ES-I3 (cell line): ENCODE measurements at regions not wholly inside any gene's neighbourhood (a gene's known extent, or its start where the extent isn't known, plus 50 kb on each side); places are given as distances from the start of the nearest gene placed in this dataset.

Experiments
- H3K36me3 ChIP-seq: 2 replicates; pipeline ENCODE4 v1.6.1; 2013; ENCODE audit warnings: mild to moderate bottlenecking, low read length, control low read depth, moderate library complexity; ENCODE audit not compliant: insufficient read depth
- H3K4me1 ChIP-seq: 2 replicates; pipeline ENCODE4 v1.6.1; 2013; ENCODE audit warnings: mild to moderate bottlenecking, control low read depth, low read length; ENCODE audit not compliant: insufficient read depth
- H3K9ac ChIP-seq: 2 replicates; pipeline ENCODE4 v1.6.1; 2013; ENCODE audit warnings: low read depth, mild to moderate bottlenecking, low read length, moderate library complexity
- H3K9me3 ChIP-seq: 2 replicates; pipeline ENCODE4 v1.6.1; 2013; ENCODE audit warnings: mild to moderate bottlenecking, low read length, moderate library complexity; ENCODE audit not compliant: control insufficient read depth, insufficient read depth

DNA sequence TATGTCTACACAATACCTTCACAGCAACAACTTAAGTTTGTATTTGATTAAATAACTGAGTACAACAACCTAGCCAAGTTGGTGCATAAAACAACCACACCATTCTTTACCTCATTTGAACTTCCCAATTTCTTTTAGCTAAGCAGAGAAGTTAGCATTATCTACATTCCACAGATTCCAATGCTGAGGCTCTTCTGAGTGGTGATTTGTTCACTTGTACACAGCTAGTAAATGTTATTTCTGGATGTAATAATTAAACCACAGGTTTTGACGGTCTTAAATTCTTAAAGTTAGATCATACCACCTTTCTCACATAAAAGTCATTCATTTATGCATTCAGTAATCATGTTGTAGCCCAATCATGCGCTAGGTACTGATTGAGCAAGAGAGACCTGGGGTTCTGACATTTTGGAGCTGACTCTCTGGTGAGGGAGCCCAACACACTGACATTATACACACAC, 102.5 kb downstream of the SST start:
- Histone ChIP-seq H3K9me3 (no peaks in the 10 kb centered on the region), H3K4me1 (peaks cover 41% of the 10 kb centered on the region), H3K9ac (no peak overlapping the region), H3K36me3 (no peaks in the 10 kb centered on the region)

DNA sequence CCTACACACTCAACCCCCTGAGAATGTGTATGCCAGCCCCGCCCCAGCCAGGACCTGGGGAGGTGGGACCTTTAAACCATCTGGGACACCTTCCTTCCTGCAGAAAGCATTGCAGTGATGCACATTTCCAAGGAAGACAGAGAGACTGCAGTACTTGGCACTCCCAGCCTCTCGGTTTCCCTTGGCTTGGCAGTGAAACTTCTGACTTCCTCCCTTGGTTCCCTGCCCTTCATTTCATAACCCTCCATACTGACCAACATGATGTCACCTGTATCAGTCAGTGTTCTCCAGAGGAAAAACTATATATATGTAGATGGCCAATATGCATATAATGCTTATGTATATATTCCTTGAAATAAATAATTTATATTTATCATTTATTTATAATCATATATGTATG, 103.2 kb downstream of the SST start:
- Histone ChIP-seq H3K4me1 (peaks cover 35% of the 10 kb centered on the region), H3K9me3 (no peaks in the 10 kb centered on the region; the same call in 1 of the 2 replicates), H3K9ac (no peak overlapping the region), H3K36me3 (no peaks in the 10 kb centered on the region)

DNA sequence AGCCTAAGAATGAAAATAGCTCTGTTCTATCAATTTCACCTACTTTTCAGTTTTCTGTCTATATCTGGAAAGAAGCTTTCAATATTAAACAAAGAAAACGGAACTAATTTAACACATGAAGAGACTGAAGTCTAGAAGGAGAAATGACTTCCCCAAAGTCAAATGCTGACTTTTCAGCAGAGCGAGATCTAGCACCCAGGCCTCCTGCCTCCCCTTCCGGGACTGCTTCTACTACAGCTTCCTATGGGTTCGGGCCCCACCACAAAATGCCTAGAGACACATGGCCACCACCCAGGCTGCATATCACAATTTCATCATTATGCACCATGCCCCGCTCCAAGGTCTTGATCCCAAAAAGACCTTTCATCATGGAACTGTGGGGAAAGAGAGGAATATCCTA, 104.5 kb downstream of the SST start:
- peaks cover 29% of the 10 kb centered on the region for H3K4me1 ChIP-seq
- no peaks in the 10 kb centered on the region; the same call in 1 of the 2 replicates for H3K9me3 ChIP-seq
- no peaks in the 10 kb centered on the region for H3K36me3 ChIP-seq
- H3K9ac ChIP-seq = no peak overlapping the region

DNA sequence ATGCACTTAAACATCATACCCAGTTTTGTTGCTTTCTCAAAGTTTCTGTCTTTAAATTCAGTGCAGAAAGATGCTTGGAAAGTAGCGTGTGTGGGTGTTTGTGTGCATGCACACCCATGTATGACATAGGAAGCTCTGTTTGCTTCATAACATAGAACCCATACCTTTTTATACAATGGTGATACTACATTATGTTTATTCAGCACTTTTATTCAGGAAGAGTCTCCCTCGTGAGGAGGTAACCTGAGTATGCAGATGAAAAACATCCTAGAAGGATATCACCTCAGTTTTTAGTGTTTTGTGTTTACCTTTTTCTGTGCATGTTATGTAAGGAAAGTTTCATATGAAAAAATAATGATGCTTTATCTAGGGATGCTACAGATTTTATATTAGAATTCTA, 111.2 kb downstream of the SST start:
- Histone ChIP-seq H3K9ac (no peak overlapping the region), H3K36me3 (no peaks in the 10 kb centered on the region), H3K9me3 (no peaks in the 10 kb centered on the region; the same call in 1 of the 2 replicates), H3K4me1 (peaks cover 2% of the 10 kb centered on the region; the same call in 1 of the 2 replicates)

DNA sequence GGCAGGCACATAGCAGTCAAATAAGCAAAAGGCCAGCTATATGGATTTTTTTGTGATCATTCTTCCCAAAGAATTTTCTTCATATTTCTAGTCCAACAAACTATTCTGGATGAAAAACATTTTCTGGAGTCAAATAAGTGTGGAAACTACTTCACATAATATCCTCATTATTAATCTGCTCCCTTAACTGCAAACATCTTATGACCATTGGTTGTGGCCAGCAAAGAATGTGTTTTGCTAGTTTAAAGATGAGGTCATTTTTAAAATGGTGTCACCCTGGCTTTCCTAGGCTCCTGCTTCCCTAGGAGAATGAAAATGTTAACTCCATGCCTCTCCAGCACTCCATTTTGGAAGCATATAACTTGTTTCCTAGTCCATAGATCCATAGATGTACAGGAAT, 118.8 kb downstream of the SST start:
- Histone ChIP-seq H3K4me1 (peaks cover 2% of the 10 kb centered on the region; the same call in 1 of the 2 replicates), H3K9ac (no peak overlapping the region), H3K36me3 (no peaks in the 10 kb centered on the region), H3K9me3 (no peaks in the 10 kb centered on the region)

DNA sequence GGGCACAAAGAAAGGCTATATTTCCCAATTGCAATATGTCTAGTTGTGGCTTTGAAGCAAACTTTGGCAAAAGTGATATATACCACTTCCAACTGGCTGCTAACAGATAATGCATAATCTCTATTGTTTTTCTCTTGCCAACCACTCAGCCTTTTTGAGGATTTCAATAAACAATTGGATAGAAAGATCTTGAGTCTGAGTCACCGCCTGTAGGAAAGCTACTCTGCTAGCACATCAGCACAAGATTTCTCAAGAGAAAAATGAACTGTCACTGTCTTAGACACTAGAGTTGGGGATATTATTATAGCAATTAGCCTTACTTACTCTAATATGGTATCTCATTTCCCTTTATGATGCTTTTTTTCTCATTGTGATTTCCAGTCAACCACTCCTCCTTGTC, 119.7 kb downstream of the SST start:
- Histone ChIP-seq H3K36me3 (no peaks in the 10 kb centered on the region), H3K4me1 (peaks cover 2% of the 10 kb centered on the region; the same call in 1 of the 2 replicates), H3K9me3 (no peaks in the 10 kb centered on the region), H3K9ac (no peak overlapping the region)

DNA sequence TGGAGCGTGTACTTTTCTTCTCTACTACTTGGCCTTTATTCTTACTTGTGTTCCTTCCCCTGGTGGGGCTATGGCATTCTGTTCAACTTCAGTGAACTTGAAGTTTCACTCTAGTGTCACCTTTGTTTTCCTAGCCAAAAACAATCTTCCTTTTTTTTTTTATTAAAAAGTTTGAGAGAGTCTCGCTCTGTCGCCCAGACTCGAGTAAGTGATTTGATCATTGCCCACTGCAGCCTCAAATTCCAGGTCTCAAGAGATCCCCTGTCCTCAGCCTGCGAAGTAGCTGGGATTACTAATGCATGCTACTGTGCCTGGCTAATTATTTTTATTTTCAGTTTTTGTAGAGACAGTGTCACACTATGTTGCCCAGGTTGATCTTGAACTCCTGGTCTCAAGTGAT, 124.8 kb downstream of the SST start:
- no peaks in the 10 kb centered on the region for H3K4me1 ChIP-seq
- H3K9ac ChIP-seq = no peak overlapping the region
- no peaks in the 10 kb centered on the region for H3K36me3 ChIP-seq
- no peaks in the 10 kb centered on the region for H3K9me3 ChIP-seq

DNA sequence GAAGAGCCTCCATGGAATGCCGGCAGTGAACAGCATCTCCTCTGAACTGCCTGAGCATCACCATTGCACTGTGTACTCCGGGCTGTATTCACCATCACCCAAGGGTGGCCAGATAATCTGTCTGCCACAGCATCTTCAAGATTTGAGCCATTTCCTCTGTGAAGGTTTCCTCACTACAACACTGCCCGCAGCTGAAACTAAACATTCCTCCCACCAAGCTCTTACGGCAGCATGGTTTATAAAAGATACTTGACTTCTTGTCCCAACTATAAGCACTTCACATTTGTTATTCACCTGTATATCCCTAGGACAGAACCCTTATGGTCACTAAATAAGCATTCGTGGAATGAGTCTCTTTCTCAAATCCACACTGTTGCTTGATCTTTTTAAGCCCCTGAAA, 125.9 kb downstream of the SST start:
- H3K36me3 ChIP-seq = no peaks in the 10 kb centered on the region
- no peak overlapping the region for H3K9ac ChIP-seq
- H3K4me1 ChIP-seq = no peaks in the 10 kb centered on the region
- no peaks in the 10 kb centered on the region for H3K9me3 ChIP-seq

DNA sequence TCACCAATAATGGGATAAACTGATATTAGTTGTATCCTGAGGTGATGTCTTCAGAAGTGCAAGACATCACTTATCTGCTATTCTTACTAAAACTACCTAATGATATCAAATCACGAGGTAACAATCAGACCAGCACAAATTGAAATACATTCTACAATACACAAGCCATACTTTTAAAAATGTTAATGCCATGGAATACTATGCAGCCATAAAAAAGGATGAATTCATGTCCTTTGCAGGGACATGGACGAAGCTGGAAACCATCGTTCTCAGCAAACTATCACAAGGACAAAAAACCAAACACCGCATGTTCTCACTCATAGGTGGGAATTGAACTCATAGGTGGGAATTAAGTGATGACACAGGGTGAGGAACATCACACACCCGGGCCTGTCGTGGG, 129.3 kb downstream of the SST start:
- no peaks in the 10 kb centered on the region for H3K4me1 ChIP-seq

DNA sequence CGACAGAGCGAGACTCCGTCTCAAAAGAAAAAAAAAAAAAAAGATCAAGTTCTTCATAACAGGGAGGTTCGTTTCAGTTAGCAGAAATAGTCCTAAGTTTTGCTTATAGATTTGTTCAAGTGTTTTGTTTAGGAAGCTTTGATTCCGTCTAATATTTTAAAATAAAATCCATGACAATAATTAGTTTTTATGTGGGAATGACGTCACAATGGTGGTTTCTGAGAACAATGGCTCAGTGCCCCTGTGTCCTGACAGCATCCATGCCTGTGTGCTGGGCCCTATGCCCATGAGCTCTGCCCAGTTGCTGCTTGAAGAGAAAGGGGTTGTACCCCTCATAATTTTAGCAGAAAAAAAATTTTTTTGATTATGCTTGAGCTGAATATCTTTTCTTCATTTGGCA, 134.0 kb downstream of the SST start:
- Histone ChIP-seq H3K9ac (no peak overlapping the region), H3K36me3 (no peaks in the 10 kb centered on the region), H3K4me1 (peaks cover 8% of the 10 kb centered on the region; the same call in 1 of the 2 replicates), H3K9me3 (no peaks in the 10 kb centered on the region)

More for the DNA sequence above, 129.3 kb downstream of the SST start:
- no peaks in the 10 kb centered on the region for H3K9me3 ChIP-seq
- H3K9ac ChIP-seq = no peak overlapping the region
- H3K36me3 ChIP-seq = no peaks in the 10 kb centered on the region

DNA sequence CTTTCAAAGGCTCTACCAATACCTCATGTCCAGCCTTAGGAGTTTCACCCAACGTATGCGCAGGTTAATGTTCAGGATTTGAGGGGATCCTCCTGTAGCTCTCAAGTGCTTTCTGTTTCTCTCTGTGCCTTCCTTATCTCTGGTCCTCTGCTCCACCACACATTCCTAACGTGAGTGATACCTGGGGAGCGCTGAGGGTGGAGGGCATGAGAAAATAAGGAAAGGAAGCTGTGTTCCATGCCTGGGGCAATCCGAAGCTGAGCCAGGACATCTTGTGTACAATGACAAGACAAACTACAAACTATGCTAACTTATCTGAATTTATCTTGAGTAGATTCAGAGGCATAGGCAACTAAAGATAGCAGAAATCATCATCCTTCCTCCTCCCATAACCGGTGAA, 136.4 kb downstream of the SST start:
- Histone ChIP-seq H3K9ac (no peak overlapping the region), H3K9me3 (no peaks in the 10 kb centered on the region), H3K36me3 (no peaks in the 10 kb centered on the region), H3K4me1 (peaks cover 8% of the 10 kb centered on the region; the same call in 1 of the 2 replicates)

DNA sequence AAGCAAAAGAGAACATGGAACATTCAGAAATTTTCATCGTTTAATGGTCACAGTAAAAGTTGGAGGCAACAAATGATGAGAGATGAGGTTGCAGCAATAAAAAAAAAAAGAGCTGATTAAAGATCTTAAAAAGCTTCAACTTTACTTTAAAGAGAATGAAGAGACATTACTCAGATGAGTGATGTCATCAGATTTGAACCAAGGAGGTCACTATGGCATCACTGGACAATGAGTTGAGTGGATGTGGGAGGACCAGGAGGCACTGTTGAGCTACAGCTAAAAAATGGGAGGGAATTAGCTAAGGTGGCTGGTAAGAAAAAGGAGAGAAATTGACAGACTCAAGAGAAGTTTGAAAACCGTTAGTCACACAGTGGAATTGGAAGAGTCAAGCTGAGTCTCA, 138.4 kb downstream of the SST start:
- H3K9me3 ChIP-seq = no peaks in the 10 kb centered on the region
- no peaks in the 10 kb centered on the region for H3K36me3 ChIP-seq

DNA sequence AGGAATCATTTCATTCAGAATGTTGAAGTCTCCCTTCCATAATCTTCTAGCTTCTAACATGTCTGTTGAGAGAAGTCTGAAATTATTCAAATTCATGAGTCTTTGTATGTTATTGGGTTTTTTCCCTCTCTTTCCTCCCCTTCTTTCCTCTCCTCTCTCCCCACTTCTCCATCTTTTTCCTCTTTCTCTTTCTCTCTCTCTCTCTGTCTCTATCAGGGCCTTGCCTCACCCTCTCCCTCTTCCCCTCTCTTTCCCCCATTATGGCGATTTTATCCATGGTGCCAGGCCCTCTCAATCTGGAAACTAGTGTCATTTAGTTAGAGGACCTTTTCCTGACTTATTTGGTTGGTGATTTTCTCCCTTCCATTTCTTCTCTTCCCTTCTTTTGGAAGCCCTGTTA, 147.3 kb downstream of the SST start:
- H3K36me3 ChIP-seq = no peaks in the 10 kb centered on the region
- H3K9ac ChIP-seq = no peak overlapping the region

More for the DNA sequence above, 138.4 kb downstream of the SST start:
- Histone ChIP-seq H3K4me1 (peaks cover 8% of the 10 kb centered on the region; the same call in 1 of the 2 replicates), H3K9ac (no peak overlapping the region)

DNA sequence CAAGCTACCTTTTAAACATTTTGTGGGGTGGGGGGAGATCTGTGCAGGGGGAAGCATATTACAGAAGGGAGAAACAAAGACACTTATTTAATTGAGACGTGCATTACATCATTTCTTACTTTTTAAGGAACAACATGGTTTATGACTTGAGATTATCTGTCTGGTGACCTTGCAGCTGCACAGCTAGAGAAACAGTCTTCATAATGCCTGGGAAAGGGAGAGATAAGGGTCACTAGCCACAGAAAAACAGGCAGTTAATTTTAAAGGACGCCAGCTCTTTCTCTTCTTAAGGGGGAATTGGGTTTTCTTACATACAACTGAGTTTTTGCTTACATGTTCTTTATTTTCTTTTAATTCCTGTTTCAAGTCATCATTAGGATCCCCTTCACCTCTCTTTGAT, 147.9 kb downstream of the SST start:
- no peak overlapping the region for H3K9ac ChIP-seq
- H3K36me3 ChIP-seq = no peaks in the 10 kb centered on the region
- H3K4me1 ChIP-seq = peaks cover 31% of the 10 kb centered on the region
- no peaks in the 10 kb centered on the region for H3K9me3 ChIP-seq

More for the DNA sequence above, 147.3 kb downstream of the SST start:
- H3K4me1 ChIP-seq = peaks cover 25% of the 10 kb centered on the region
- H3K9me3 ChIP-seq = no peaks in the 10 kb centered on the region

DNA sequence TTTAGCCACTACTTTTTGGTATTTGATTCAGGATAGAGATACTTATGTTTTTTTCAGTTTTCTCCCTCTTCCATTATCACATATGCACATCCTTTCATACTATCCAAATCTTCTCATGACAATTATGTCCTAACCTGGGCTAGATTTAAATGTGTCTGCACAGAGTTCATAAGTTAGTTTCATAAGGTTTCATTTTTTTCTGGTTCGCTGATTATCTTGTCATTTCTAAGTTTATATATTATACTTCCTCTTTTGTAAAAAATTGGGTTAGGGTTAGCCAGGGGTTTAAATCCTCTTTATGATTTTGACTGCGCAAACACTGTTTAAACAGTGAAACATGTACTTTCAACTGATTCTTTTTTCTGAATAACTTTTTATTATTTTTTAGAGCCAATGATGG, 148.6 kb downstream of the SST start:
- Histone ChIP-seq H3K9ac (no peak overlapping the region), H3K36me3 (no peaks in the 10 kb centered on the region), H3K4me1 (peaks cover 31% of the 10 kb centered on the region), H3K9me3 (no peaks in the 10 kb centered on the region)
